Loucy (cell line): ENCODE measurements at regions not wholly inside any gene's neighbourhood (a gene's known extent, or its start where the extent isn't known, plus 50 kb on each side); places are given as distances from the start of the nearest gene placed in this dataset.

Experiments
- H2AFZ ChIP-seq: fragments of 200-600 bp; sonication (generic); 2 replicates; pipeline ENCODE4 v1.6.0; 2016; ENCODE audit warnings: antibody characterized with exemption, mild to moderate bottlenecking, low read length, moderate library complexity
- H3F3A ChIP-seq: fragments of 200-600 bp; 2 replicates; pipeline ENCODE4 v1.6.0; 2016; ENCODE audit warnings: antibody characterized with exemption, low read depth, mild to moderate bottlenecking
- H3K27me3 ChIP-seq: fragments of 200-600 bp; sonication (generic); 2 replicates; pipeline ENCODE4 v1.6.1; 2014; ENCODE audit warnings: low read length, mild to moderate bottlenecking; ENCODE audit not compliant: insufficient read depth, poor library complexity, severe bottlenecking
- H3K36me3 ChIP-seq: fragments of 200-600 bp; sonication (generic); 2 replicates; pipeline ENCODE4 v1.6.1; 2016; ENCODE audit warnings: low read length; ENCODE audit not compliant: insufficient read depth
- H3K4me1 ChIP-seq: fragments of 200-600 bp; sonication (generic); 2 replicates; pipeline ENCODE4 v1.5.1; 2014; ENCODE audit warnings: low read length, mild to moderate bottlenecking; ENCODE audit not compliant: insufficient read depth, poor library complexity, severe bottlenecking
- H3K4me2 ChIP-seq: fragments of 200-600 bp; sonication (generic); 2 replicates; pipeline ENCODE4 v1.6.0; 2014; ENCODE audit warnings: antibody characterized with exemption, low read length, low read depth, mild to moderate bottlenecking; ENCODE audit not compliant: poor library complexity, severe bottlenecking
- H3K4me3 ChIP-seq: fragments of 200-600 bp; sonication (generic); 2 replicates; pipeline ENCODE4 v1.5.1; 2014; ENCODE audit warnings: low read length, mild to moderate bottlenecking, mixed read lengths; ENCODE audit not compliant: poor library complexity, severe bottlenecking
- H3K79me2 ChIP-seq: fragments of 200-600 bp; sonication (generic); 2 replicates; pipeline ENCODE4 v1.6.1; 2014; ENCODE audit warnings: low read length; ENCODE audit not compliant: insufficient read depth
- H3K9ac ChIP-seq: fragments of 200-600 bp; sonication (generic); 2 replicates; pipeline ENCODE4 v1.6.0; 2014; ENCODE audit warnings: mild to moderate bottlenecking, low read depth, low read length, moderate library complexity; ENCODE audit not compliant: poor library complexity, severe bottlenecking
- H3K9me2 ChIP-seq: fragments of 200-600 bp; sonication (generic); replicated peaks from 2 replicates; pipeline ENCODE4 v1.6.1; 2016; ENCODE audit warnings: low read depth, low read length, mixed read lengths
- H3K9me3 ChIP-seq: fragments of 200-600 bp; sonication (generic); 2 replicates; pipeline ENCODE4 v1.6.1; 2014; ENCODE audit warnings: mild to moderate bottlenecking, antibody characterized with exemption, low read length, low read depth; ENCODE audit not compliant: insufficient read depth
- H4K20me1 ChIP-seq: fragments of 200-600 bp; sonication (generic); 2 replicates; pipeline ENCODE4 v1.6.0; 2014; ENCODE audit warnings: antibody characterized with exemption, low read length, mild to moderate bottlenecking; ENCODE audit not compliant: insufficient read depth, poor library complexity, severe bottlenecking
- CTCF ChIP-seq: fragments of 200-600 bp; sonication (generic); conservative IDR thresholded peaks from 2 replicates; pipeline ENCODE4 v1.5.1; 2014; ENCODE audit warnings: mild to moderate bottlenecking, antibody characterized with exemption, low read length
- EZH2phosphoT487 ChIP-seq: fragments of 200-600 bp; IDR thresholded peaks from 2 replicates; pipeline ENCODE4 v1.6.1; 2018; ENCODE audit warnings: antibody characterized with exemption, mild to moderate bottlenecking, moderate library complexity, borderline replicate concordance

DNA sequence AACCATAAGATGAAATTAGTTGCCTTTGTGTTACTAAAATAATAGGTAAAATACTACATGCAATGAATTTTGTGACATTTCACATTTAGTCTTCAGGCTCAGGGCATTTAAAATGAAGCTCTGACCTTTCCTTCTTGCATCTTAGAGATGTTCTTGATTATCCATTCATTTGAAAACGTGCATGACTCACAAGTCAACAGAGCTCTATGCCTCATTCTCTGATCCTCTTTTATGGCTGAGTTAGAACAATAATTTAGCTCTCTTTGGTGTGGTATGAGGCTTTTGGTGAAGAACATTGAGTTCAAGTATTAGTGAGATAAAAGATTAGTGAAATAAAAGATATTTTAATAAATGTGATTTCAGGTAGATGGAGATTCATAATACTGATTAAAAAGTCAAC, 66.5 kb downstream of the TIGD2 start:
- Histone ChIP-seq H3K79me2 (no peaks in the 10 kb centered on the region), H3K27me3 (no peaks in the 10 kb centered on the region), H3K9me3 (no peaks in the 10 kb centered on the region), H3K4me3 (no peak overlapping the region), H3F3A (no peaks in the 10 kb centered on the region), H3K36me3 (no peaks in the 10 kb centered on the region), H3K9me2 (no peaks in the 10 kb centered on the region), H3K4me2 (no peak overlapping the region), H3K4me1 (no peaks in the 10 kb centered on the region), H4K20me1 (no peaks in the 10 kb centered on the region), H2AFZ (no peak overlapping the region), H3K9ac (no peak overlapping the region)
- no peak for TF ChIP-seq EZH2phosphoT487
- TF ChIP-seq CTCF = no peak

- no peak overlapping the region for H2AFZ ChIP-seq
- H3F3A ChIP-seq = no peaks in the 10 kb centered on the region
- no peak overlapping the region for H3K4me2 ChIP-seq
- no peaks in the 10 kb centered on the region for H3K4me1 ChIP-seq
- H3K9ac ChIP-seq = no peak overlapping the region
- H3K9me2 ChIP-seq = no peaks in the 10 kb centered on the region
- no peak for TF ChIP-seq EZH2phosphoT487
- H4K20me1 ChIP-seq = no peaks in the 10 kb centered on the region
- H3K4me3 ChIP-seq = no peak overlapping the region
- H3K79me2 ChIP-seq = no peaks in the 10 kb centered on the region
- no peaks in the 10 kb centered on the region for H3K36me3 ChIP-seq
- no peaks in the 10 kb centered on the region for H3K27me3 ChIP-seq
- H3K9me3 ChIP-seq = no peaks in the 10 kb centered on the region
Observed at GRCh38 chr4:89184407-89184806, 73.1 kb downstream of the TIGD2 start.
